ENCODE measurements at regions not wholly inside any gene's neighbourhood (a gene's known extent, or its start where the extent isn't known, plus 50 kb on each side); places are given as distances from the start of the nearest gene placed in this dataset.

- DNase-seq (ENCODE audit: low spot score): no peak
Observed at GRCh38 chr18:24885276-24885675, 424.8 kb downstream of the HRH4 start.

- DNase-seq (ENCODE audit: low spot score): no peak
Observed at GRCh38 chr18:24894880-24895279, 434.4 kb downstream of the HRH4 start.

GRCh38 chr18:24897461-24897860, 437.0 kb downstream of the HRH4 start:
- no peak for DNase-seq (ENCODE audit: low spot score)

- no peak for DNase-seq (ENCODE audit: low spot score)
Observed at GRCh38 chr18:24910221-24910620, 441.7 kb downstream of the ZNF521 start.

- no peak for DNase-seq (ENCODE audit: low spot score)
Observed at GRCh38 chr18:24913507-24914170, 438.3 kb downstream of the ZNF521 start.

GRCh38 chr18:24914171-24914525, 437.8 kb downstream of the ZNF521 start:
- no peak for DNase-seq (ENCODE audit: low spot score)

- no peak for DNase-seq (ENCODE audit: low spot score)
Observed at GRCh38 chr18:24914685-24915084, 437.3 kb downstream of the ZNF521 start.

GRCh38 chr18:24915547-24915946, 436.4 kb downstream of the ZNF521 start:
- DNase-seq (ENCODE audit: low spot score): no peak

- no peak for DNase-seq (ENCODE audit: low spot score)
Observed at GRCh38 chr18:24917767-24918166, 434.2 kb downstream of the ZNF521 start.

GRCh38 chr18:24918257-24918656, 433.7 kb downstream of the ZNF521 start:
- no peak for DNase-seq (ENCODE audit: low spot score)

GRCh38 chr18:24919181-24919797, 432.7 kb downstream of the ZNF521 start:
- no peak for DNase-seq (ENCODE audit: low spot score)

GRCh38 chr18:24922491-24922890, 429.5 kb downstream of the ZNF521 start:
- no peak for DNase-seq (ENCODE audit: low spot score)

- DNase-seq (ENCODE audit: low spot score): no peak
Observed at GRCh38 chr18:24923138-24923537, 428.8 kb downstream of the ZNF521 start.

GRCh38 chr18:24924066-24924716, 427.8 kb downstream of the ZNF521 start:
- no peak for DNase-seq (ENCODE audit: low spot score)

- DNase-seq (ENCODE audit: low spot score): no peak
Observed at GRCh38 chr18:24926649-24927048, 425.3 kb downstream of the ZNF521 start.

GRCh38 chr18:24928301-24928878, 423.6 kb downstream of the ZNF521 start:
- no peak for DNase-seq (ENCODE audit: low spot score)

GRCh38 chr18:24930478-24930877, 421.5 kb downstream of the ZNF521 start:
- DNase-seq (ENCODE audit: low spot score): no peak

GRCh38 chr18:24930971-24931370, 421.0 kb downstream of the ZNF521 start:
- no peak for DNase-seq (ENCODE audit: low spot score)

- DNase-seq (ENCODE audit: low spot score): no peak
Observed at GRCh38 chr18:24933345-24933744, 418.6 kb downstream of the ZNF521 start.

GRCh38 chr18:24934258-24934932, 417.6 kb downstream of the ZNF521 start:
- no peak for DNase-seq (ENCODE audit: low spot score)

- no peak for DNase-seq (ENCODE audit: low spot score)
Observed at GRCh38 chr18:24935008-24935407, 417.0 kb downstream of the ZNF521 start.

- DNase-seq (ENCODE audit: low spot score): no peak
Observed at GRCh38 chr18:24935896-24936295, 416.1 kb downstream of the ZNF521 start.

GRCh38 chr18:24936691-24937090, 415.3 kb downstream of the ZNF521 start:
- DNase-seq (ENCODE audit: low spot score): no peak

Measured in putamen (tissue), 1 donor.